Ascending aorta (tissue), 2 donors: ENCODE measurements at regions not wholly inside any gene's neighbourhood (a gene's known extent, or its start where the extent isn't known, plus 50 kb on each side); places are given as distances from the start of the nearest gene placed in this dataset.
A peak's percentile ranks its signal among the peaks of the same experiment; 100 is the strongest.

Source experiments
- DNase-seq, 2 donors: peaks; one replicate each; pipeline ENCODE4 v3.0.0-alpha.2; 2019; ENCODE audit warnings: low spot score in 2 of 2
- H3K27ac ChIP-seq, 2 donors: fragments of 200-600 bp; sonication (generic); one replicate each; pipeline ENCODE4 v1.5.1; 2016 to 2017; ENCODE audit warnings: mild to moderate bottlenecking in 1 of 2
- H3K27me3 ChIP-seq: fragments of 200-600 bp; sonication (generic); one replicate; pipeline ENCODE4 v1.5.1; 2017
- H3K36me3 ChIP-seq, 2 donors: fragments of 200-600 bp; sonication (generic); one replicate each; pipeline ENCODE4 v1.5.1; 2016
- H3K4me1 ChIP-seq, 2 donors: fragments of 200-600 bp; sonication (generic); one replicate each; pipeline ENCODE4 v1.5.1; 2016 to 2017; ENCODE audit warnings: mild to moderate bottlenecking in 1 of 2
- H3K4me3 ChIP-seq, 2 donors: fragments of 200-600 bp; sonication (generic); one replicate each; pipeline ENCODE4 v1.5.1; 2016 to 2017; ENCODE audit warnings: mild to moderate bottlenecking in 1 of 2
- H3K9me3 ChIP-seq, 2 donors: fragments of 200-600 bp; sonication (generic); one replicate each; pipeline ENCODE4 v1.5.1; 2016
- intact Hi-C: fragments of 100-400 bp; cut with DNase I; formaldehyde crosslinking; loops from one replicate; pipeline ENCODE4 v1.15.1; 2023
- TF ChIP-seq, protein P1 (sequence below), 3 experiments: fragments of 200-600 bp in 2 of 3; fragments of 450-650 bp in 1 of 3; sonication (generic) in 2 of 3; IDR thresholded peaks; one replicate each; pipeline ENCODE4 v1.5.1; 2016 to 2019; ENCODE audit warnings: antibody characterized with exemption in 3 of 3, mild to moderate bottlenecking in 1 of 3, moderate library complexity in 1 of 3

DNA sequence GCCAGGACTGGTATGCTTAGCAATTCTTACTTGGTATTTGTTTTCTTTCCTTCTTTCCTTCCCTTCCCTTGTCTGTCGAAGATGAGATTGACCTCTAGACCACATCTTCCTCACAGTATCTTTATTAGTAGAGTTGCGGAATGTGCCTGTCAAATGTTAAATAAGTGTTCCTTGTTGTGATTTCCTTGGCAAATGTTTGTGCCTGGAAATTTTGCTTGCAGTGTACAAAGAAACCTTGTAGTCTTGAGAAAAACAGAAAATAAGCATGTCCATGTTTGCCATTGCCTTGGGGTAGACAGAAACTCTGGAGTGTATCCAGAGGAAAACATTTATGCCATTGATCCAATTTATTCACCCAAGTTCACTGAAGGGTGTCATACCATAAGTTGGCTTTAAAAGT, 79.5 kb upstream of the ZNF385D start:
- DNase-seq = no peak
- TF ChIP-seq, protein P1, sequence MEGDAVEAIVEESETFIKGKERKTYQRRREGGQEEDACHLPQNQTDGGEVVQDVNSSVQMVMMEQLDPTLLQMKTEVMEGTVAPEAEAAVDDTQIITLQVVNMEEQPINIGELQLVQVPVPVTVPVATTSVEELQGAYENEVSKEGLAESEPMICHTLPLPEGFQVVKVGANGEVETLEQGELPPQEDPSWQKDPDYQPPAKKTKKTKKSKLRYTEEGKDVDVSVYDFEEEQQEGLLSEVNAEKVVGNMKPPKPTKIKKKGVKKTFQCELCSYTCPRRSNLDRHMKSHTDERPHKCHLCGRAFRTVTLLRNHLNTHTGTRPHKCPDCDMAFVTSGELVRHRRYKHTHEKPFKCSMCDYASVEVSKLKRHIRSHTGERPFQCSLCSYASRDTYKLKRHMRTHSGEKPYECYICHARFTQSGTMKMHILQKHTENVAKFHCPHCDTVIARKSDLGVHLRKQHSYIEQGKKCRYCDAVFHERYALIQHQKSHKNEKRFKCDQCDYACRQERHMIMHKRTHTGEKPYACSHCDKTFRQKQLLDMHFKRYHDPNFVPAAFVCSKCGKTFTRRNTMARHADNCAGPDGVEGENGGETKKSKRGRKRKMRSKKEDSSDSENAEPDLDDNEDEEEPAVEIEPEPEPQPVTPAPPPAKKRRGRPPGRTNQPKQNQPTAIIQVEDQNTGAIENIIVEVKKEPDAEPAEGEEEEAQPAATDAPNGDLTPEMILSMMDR (IDR thresholded peaks at IDR 0.05) = no peak
- peak overlapping the region; percentile 54 to 56 for H3K27ac ChIP-seq
- H3K9me3 ChIP-seq = no peaks in the 10 kb centered on the region
- H3K36me3 ChIP-seq = no peaks in the 10 kb centered on the region
- no peaks in the 10 kb centered on the region for H3K27me3 ChIP-seq
- H3K4me1 ChIP-seq = peaks cover 0 to 3% of the 10 kb centered on the region in 2 donors
- H3K4me3 ChIP-seq = no peak overlapping the region
- intact Hi-C loops = no loop called here

DNA sequence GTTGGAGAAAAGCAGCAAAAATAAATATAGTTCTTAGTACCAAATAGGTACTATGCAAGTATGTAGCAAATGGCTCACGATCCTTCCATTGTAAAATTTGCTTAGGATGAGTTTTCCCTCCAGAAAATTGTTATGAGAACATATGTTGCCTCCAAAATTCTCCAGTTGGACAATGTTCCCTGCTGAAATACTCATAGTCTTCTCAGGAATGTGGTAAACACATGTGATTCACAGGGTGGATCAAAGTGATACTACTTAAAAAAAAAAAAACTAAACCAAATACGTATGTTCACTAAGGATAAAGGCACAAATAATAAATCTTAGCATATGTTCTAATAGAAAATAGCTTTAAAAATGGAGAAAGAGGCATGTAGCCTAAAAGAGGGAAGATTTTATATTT, 84.3 kb upstream of the ZNF385D start:
- TF ChIP-seq, protein P1 (IDR thresholded peaks at IDR 0.05) = no peak
- no peaks in the 10 kb centered on the region for H3K36me3 ChIP-seq
- no peaks in the 10 kb centered on the region for H3K27me3 ChIP-seq
- H3K4me3 ChIP-seq = no peak overlapping the region
- peaks cover 0 to 3% of the 10 kb centered on the region in 2 donors for H3K4me1 ChIP-seq
- intact Hi-C loops = loop anchor here (5.0 kb wide), 1 partner anchor 38 kb away; no protein-coding TSS in a partner anchor
- no peak for DNase-seq
- H3K9me3 ChIP-seq = no peaks in the 10 kb centered on the region
- no peak overlapping the region for H3K27ac ChIP-seq

DNA sequence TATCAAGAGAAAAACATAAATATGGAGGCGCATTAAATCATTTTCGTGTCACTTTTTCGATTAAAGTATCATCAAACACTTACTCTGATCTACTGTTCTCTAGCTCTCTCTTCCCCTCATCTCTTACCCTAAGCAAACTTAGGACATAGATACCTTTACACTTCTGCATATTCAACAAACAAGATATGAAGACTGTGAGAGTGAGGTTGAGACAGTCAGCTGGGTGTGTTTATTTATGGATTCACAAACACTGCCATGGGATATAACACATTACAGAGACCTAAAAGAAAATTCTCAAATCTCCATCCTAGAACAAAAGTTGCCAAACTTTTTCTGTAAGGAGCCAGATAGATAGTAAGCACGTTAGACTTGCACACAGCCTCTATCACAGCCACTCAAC, 85.2 kb upstream of the ZNF385D start:
- intact Hi-C loops = loop anchor here (5.0 kb wide), 1 partner anchor 39 kb away; no protein-coding TSS in a partner anchor
- Histone ChIP-seq H3K9me3 (no peaks in the 10 kb centered on the region), H3K27me3 (no peaks in the 10 kb centered on the region), H3K4me1 (peaks cover 0 to 1% of the 10 kb centered on the region in 2 donors), H3K4me3 (no peak overlapping the region), H3K36me3 (no peaks in the 10 kb centered on the region), H3K27ac (no peak overlapping the region)
- DNase-seq = no peak
- TF ChIP-seq, protein P1 (IDR thresholded peaks at IDR 0.05) = no peak

DNA sequence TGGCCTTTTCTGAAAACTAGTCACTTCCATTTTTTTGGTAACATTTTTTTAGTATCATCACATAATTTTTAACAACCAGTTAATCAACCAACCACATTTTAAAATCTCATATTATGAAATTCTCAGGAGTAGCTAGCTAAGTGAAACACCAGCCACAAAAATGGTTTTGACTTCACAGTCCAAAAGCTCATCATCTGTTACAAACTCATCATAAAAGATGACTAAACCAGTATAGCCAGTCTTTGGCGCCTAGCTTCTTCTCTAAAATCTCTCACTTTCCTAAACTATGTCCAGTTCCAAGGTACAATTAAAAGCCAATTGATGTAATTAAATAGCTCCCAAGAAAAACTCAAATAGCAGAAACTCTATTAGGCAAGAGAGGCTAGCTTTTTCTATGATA, 88.2 kb upstream of the ZNF385D start:
- intact Hi-C loops = loop anchor here (5.0 kb wide), 1 partner anchor 42 kb away; no protein-coding TSS in a partner anchor
- no peaks in the 10 kb centered on the region for H3K4me1 ChIP-seq
- H3K4me3 ChIP-seq = no peak overlapping the region
- TF ChIP-seq, protein P1 (IDR thresholded peaks at IDR 0.05) = no peak
- no peaks in the 10 kb centered on the region for H3K36me3 ChIP-seq
- no peak for DNase-seq
- no peaks in the 10 kb centered on the region for H3K9me3 ChIP-seq
- no peaks in the 10 kb centered on the region for H3K27me3 ChIP-seq
- peak overlapping the region; percentile 15 to 19 for H3K27ac ChIP-seq

DNA sequence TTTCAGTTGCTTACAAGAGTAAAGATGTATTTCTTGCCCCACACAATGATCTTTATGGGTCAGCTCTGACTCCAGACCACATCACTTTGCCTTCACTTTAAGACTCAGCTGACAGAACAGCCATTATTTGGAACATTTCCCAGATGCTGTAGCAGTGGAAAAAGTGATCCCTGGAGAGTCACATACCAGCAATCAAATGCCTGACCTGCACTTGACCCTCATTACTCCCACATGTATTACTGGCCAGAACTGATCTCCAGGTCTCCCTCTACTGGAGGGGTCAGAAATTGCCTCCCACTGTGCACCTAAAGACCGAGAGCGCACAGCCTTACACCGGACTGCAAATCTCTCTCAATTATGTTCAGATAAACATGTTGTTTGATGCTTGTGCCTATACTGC, 88.6 kb upstream of the ZNF385D start:
- no peaks in the 10 kb centered on the region for H3K4me1 ChIP-seq

More for the DNA sequence above, 88.6 kb upstream of the ZNF385D start:
- Histone ChIP-seq H3K27me3 (no peaks in the 10 kb centered on the region), H3K4me3 (no peak overlapping the region), H3K9me3 (no peaks in the 10 kb centered on the region), H3K36me3 (no peaks in the 10 kb centered on the region), H3K27ac (peak overlapping the region; percentile 15 to 19)
- TF ChIP-seq, protein P1 (IDR thresholded peaks at IDR 0.05) = peak in 1 of 3 experiments; percentile 42
- intact Hi-C loops = loop anchor here (5.0 kb wide), 1 partner anchor 42 kb away; no protein-coding TSS in a partner anchor
- DNase-seq = peak in 1 of 2 donors; percentile 76
